Epithelial cell of esophagus (primary cell): ENCODE measurements at regions not wholly inside any gene's neighbourhood (a gene's known extent, or its start where the extent isn't known, plus 50 kb on each side); places are given as distances from the start of the nearest gene placed in this dataset.
"Not testable (repeated sequence)": the region's sequence is repeated elsewhere in the genome, so short reads cannot be mapped to it uniquely, and the experiment has no call there.

Source experiments
- DNase-seq: peaks from one replicate; pipeline ENCODE4 v3.0.0; 2010; ENCODE audit warnings: low read depth
- H3K4me3 ChIP-seq: 2 replicates; pipeline ENCODE4 v1.5.1; 2011; ENCODE audit warnings: mild to moderate bottlenecking, low read length, control low read depth
- TF ChIP-seq, protein P1 (sequence below): IDR thresholded peaks from 2 replicates; pipeline ENCODE4 v1.5.1; 2011; ENCODE audit warnings: low read depth, mild to moderate bottlenecking, low read length, control low read depth, inconsistent platforms; ENCODE audit not compliant: insufficient read depth; ENCODE audit errors: missing control alignments

DNA sequence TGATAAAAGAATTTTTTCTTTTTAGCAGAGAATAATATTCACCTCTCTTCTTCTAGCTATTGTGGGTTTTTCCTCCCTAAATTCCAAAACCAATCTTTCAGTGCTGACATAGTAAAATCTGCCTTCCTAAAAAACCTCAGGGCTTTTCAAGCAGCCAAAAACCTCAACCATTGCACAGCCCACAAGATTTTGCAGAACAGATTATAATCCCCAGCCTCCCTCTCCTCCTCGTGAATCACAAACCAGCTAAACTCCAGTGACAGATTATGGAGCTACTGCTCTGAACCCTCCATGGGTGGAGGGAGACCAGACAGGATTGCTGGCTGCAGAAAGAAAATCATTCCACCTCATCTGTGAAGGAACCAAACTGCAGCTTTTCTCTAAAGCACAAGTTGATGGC is 341.6 kb downstream of the SOX9 start:
- TF ChIP-seq, protein P1, sequence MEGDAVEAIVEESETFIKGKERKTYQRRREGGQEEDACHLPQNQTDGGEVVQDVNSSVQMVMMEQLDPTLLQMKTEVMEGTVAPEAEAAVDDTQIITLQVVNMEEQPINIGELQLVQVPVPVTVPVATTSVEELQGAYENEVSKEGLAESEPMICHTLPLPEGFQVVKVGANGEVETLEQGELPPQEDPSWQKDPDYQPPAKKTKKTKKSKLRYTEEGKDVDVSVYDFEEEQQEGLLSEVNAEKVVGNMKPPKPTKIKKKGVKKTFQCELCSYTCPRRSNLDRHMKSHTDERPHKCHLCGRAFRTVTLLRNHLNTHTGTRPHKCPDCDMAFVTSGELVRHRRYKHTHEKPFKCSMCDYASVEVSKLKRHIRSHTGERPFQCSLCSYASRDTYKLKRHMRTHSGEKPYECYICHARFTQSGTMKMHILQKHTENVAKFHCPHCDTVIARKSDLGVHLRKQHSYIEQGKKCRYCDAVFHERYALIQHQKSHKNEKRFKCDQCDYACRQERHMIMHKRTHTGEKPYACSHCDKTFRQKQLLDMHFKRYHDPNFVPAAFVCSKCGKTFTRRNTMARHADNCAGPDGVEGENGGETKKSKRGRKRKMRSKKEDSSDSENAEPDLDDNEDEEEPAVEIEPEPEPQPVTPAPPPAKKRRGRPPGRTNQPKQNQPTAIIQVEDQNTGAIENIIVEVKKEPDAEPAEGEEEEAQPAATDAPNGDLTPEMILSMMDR = no peak
- no peak for DNase-seq
- H3K4me3 ChIP-seq = no peak overlapping the region

DNA sequence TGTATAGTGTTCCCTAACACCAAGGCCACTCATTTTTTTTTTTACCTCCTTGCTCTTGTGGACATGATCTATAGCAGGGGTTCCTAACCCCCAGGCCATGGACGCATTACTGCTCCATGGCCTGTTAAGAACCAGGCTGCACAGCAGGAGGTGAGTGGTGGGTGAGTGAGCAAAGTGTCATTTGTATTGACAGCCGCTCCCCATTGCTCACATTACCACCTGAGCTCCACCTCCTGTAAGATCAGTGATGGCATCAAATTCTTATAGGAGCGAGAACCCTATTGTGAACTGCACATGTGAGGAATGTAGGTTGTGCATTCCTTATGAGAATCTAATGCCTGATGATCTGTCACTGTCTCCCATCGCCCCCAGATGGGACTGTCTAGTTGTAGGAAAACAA is 342.0 kb downstream of the SOX9 start:
- DNase-seq = peak; percentile 70
- H3K4me3 ChIP-seq = no peak overlapping the region
- TF ChIP-seq, protein P1 = no peak

DNA sequence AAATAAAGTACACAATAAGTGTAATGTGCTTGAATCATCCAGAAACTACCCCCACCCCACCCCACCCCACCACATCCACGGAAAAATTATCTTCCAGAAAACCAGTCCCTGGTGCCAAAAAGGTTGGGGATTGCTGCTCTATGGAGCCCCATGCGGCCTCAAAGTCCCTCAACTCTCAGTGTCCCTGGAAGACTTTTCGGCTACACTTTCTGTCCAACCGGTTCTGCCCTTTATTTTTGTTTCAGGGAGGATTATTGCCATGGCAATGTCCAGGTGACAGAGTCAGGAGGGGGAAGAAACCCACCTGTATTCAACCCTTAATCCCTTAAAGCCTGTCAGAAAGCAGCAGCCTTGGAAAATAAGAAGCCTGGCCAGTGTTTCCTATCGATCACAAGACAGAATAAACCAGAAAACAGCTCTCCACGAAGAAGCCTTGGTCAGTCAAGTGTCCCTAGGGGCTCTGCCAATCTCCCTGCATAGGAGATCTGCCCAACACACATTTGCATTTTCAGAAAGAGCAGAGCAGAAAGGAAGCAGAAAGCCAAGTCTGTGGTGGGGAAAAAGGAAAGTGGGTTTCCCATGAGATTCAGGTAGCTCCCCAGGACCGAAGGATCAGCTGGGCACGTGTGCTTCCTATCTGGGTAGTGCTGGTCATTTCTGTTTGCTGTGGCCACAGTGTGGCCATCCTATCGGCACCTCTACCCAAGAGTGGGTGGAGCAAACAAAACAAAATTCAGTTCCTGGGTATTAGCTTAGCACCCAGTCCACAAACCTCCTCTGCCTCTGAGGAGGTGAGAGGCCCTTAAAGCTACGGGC is 342.7 kb downstream of the SOX9 start:
- no peak for DNase-seq
- TF ChIP-seq, protein P1 = no peak
- H3K4me3 ChIP-seq = no peak overlapping the region

DNA sequence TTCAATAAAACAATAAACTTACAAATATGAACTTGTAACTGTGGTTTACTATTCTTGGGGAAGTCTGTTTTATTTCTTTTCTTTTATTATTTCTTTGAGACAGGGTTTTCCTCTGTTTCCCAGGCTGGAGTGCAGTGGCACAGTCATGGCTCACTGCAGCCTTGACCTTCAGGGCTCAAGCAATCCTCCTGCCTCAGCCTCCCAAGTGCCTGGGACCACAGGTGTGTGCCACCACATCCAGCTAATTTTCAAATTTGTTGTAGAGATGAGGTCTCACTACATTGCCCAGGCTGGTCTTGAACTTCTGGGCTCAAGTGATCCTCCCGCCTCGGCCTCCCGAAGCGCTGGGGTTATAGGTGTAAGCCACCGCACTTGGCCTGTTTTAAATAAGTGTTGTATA is 343.4 kb downstream of the SOX9 start:
- H3K4me3 ChIP-seq, DNase-seq: not testable (repeated sequence)

DNA sequence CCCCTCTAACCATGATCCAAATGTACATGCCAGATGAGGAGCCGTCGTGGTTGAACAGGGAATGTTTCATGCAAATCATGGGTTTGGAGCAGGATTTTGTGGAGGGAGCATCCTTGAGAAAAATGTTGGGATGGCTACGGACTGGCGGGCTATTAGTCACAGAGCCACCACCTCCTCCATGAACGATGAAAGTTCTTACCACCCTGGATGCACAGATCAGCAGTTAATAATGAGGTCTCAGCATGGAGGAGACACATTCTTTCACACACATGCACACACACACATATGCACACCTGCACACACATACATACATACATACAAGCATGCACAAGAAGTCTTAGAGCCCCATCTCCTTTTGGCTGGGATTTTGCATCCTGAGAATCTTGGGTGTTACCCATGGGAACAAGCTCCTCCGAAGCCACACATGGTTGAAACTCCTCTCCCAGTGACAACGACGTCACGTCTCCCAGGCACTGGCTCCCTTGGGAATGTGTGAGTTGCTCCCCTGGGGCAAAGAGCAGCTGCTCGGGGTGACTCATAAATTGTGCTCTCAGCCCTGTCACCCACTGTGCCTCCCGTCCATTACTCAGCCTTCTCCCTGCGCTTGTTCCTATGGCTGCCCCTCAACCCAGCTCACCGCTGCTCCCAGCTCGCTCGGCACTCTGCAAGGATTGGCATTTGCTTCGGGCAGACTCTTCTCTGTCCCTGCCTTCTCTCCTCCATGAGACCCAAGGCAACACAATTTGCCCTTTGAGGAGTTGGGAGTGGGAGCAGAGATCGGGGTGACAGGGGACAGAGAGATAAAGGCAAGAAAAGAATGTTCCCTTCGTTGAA is 344.6 kb downstream of the SOX9 start:
- peak; percentile 98 for DNase-seq
- no peak overlapping the region for H3K4me3 ChIP-seq
- TF ChIP-seq, protein P1 = no peak

DNA sequence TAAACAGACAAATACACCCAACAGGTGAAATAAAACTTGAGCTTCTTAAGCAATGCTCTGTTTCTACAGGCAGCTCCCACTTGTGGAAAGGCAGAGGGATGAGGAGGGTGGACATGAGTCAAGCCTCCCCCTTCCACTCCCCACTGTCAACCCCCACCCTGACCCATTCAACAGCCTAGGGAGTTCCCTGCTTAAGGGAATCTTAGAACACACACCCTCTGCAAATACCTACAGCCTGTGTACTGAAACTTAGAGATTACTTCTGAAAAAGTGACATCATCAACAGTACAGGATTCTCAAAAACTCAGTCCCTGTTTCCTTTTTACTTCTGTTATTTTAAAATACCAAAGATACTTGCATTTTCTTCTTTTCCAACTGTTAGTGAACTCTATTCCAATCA is 345.4 kb downstream of the SOX9 start:
- peak; percentile 98 for DNase-seq
- no peak overlapping the region for H3K4me3 ChIP-seq
- TF ChIP-seq, protein P1 = peak; percentile 25

DNA sequence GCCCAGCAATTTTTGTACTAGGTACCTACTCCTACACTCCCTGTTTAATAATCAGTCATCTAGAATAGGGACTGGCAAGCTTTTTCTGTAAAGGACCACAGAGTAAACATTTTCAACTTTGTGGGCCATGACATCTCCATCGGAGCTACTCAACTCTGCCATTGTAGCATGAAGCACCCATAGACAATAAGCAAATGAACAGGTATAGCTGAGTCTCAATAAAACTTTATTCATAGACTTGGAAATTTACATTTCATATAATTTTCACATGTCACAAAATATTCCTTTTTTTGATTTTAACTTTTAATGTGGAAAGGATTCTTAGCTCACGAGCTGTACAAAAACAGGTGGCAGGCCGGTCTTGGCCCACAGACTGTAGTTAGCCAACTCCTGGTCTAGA is 345.8 kb downstream of the SOX9 start:
- H3K4me3 ChIP-seq = no peak overlapping the region
- no peak for DNase-seq
- TF ChIP-seq, protein P1 = no peak
